ENCODE measurements at regions not wholly inside any gene's neighbourhood (a gene's known extent, or its start where the extent isn't known, plus 50 kb on each side); places are given as distances from the start of the nearest gene placed in this dataset.

DNA sequence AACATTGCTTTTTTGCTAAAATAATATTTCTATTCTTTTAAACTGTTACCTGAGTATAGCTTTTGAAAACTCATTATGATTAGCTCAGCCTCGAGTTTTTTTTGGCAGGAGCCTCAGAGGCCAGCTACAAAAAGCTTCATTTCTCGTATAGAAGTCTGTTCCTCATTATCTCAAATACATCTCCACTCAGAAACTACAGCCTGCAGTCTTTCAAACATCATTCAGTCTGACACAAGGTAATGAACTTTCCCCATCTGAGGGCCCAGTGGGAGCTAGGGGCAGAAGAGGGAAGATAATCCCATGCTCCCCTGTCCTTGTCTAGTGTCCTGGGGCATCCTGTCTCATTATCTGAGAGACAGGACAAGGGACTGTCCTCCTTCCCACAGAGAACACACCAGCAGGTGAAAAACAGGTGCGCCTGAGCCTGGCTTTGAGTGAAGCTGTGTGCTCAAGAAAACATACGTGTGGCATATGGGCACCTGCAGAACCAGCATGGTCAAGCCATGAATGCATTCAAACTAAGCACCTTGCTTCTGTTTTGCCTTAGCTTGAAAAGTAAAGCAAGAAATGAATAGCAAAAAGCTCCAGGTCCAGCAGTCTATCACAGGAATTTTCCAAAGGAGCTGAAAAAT lies 247.5 kb downstream of the MREG start:
- H3K4me1 Mint-ChIP-seq (ENCODE audit: low read depth) = no peaks in the 10 kb centered on the region
- H3K27ac Mint-ChIP-seq = no peak overlapping the region
- no peak for DNase-seq (ENCODE audit: low spot score)
- no peaks in the 10 kb centered on the region for H3K9me3 Mint-ChIP-seq
- intact Hi-C loops (cut with micrococcal nuclease) = no loop called here
- H3K36me3 Mint-ChIP-seq (ENCODE audit: low read depth) = no peaks in the 10 kb centered on the region
- no peak overlapping the region for H3K4me3 Mint-ChIP-seq
- peaks cover 3% of the 10 kb centered on the region for H3K27me3 Mint-ChIP-seq (ENCODE audit: insufficient read depth)

DNA sequence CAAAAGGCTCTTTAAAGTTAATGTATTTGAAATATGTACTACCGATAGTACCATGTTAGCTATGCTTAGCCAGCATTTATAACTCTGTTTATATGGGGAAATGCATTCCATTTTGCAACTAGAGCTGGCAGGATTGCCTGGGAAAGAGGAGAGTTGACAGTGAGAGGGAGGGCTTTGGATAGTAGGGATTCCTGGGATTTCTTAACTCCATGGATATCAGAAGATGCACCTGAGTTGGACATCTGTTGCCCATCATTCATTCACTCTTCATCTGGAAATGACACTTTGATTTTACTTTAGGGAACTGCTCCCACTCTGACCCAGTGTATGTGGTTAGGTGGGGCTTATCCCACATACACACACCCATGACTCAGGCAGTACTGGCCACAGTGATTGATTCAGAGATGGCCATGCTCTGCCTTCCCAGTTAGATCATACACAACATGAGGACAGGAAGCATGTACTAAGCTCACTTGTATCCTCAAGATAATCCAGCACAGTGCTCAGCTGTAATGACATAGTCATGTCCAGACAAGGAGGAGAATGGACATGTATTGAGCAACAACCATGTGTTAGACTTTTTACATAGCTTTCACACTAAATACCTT lies 248.8 kb downstream of the MREG start:
- intact Hi-C loops (cut with micrococcal nuclease) = no loop called here
- Mint-ChIP-seq H3K4me3 (no peak overlapping the region), H3K36me3 (ENCODE audit: low read depth) (no peaks in the 10 kb centered on the region), H3K9me3 (no peaks in the 10 kb centered on the region), H3K4me1 (ENCODE audit: low read depth) (no peaks in the 10 kb centered on the region), H3K27me3 (ENCODE audit: insufficient read depth) (peaks cover 1% of the 10 kb centered on the region), H3K27ac (no peak overlapping the region)
- DNase-seq (ENCODE audit: low spot score) = no peak

DNA sequence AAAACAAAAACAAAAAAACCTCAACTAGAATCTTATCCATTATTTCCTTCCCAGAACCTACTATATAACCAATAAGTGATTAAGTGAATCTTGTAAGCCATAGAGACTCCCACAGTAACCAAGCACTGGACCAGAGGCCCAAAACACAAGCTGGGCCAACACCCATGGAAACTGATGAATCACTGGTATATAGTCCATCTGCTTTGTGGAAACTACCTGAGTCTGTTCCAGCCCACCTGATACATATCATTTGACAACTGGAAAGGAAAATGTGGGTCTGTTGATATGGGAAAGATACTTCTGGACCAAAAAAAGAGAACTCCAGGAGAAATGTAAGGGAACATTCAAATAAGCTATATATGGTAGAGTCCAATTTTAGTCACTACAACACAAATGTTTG lies 252.8 kb downstream of the MREG start:
- Mint-ChIP-seq H3K27ac (no peak overlapping the region), H3K9me3 (no peaks in the 10 kb centered on the region), H3K4me1 (ENCODE audit: low read depth) (no peaks in the 10 kb centered on the region), H3K4me3 (no peak overlapping the region), H3K27me3 (ENCODE audit: insufficient read depth) (no peaks in the 10 kb centered on the region), H3K36me3 (ENCODE audit: low read depth) (no peaks in the 10 kb centered on the region)
- intact Hi-C loops (cut with micrococcal nuclease) = no loop called here
- DNase-seq (ENCODE audit: low spot score) = no peak

DNA sequence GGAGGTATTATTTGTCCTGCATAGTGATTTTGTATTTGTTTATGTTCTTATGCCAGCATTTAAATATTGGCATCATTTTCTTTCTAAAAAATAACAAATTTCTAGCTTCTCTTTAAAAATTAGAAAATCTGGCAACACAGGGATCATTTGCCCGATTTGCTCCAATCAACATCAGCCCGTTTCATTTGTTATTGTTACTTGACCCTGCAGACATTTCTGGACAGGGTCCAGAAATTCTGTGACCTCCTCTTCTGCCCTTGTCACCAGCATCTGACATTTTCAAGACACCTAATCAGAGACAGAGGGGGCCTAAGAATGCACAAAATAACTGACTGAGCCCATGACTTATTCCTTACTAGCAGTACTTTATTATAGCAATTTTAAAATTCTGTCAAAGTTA lies 253.3 kb downstream of the MREG start:
- Mint-ChIP-seq H3K27me3 (ENCODE audit: insufficient read depth) (no peaks in the 10 kb centered on the region), H3K9me3 (no peaks in the 10 kb centered on the region), H3K36me3 (ENCODE audit: low read depth) (no peaks in the 10 kb centered on the region), H3K27ac (no peak overlapping the region), H3K4me1 (ENCODE audit: low read depth) (no peaks in the 10 kb centered on the region), H3K4me3 (no peak overlapping the region)
- no peak for DNase-seq (ENCODE audit: low spot score)
- intact Hi-C loops (cut with micrococcal nuclease) = no loop called here

DNA sequence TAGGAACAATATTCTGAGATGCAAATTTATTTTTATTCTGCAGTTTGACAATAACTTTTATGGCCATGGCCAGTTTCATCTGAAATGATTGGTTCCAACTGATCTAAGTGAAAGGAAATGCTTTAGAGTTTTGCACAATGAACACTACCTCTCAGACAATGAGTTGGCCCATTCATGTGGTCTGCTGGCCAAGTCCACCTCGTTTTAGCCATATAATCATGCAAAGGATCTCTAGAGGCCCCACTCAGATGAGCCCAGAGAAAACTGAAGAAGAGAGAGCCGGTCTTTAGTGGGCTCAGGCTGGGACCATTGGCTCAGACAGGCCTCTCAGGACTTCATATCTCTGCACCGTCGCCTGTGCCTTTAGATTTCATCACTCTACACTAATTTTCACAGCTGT lies 254.7 kb downstream of the MREG start:
- H3K4me1 Mint-ChIP-seq (ENCODE audit: low read depth) = no peaks in the 10 kb centered on the region
- H3K27ac Mint-ChIP-seq = no peak overlapping the region
- H3K27me3 Mint-ChIP-seq (ENCODE audit: insufficient read depth) = no peaks in the 10 kb centered on the region
- no peaks in the 10 kb centered on the region for H3K9me3 Mint-ChIP-seq
- no peak for DNase-seq (ENCODE audit: low spot score)
- no peaks in the 10 kb centered on the region for H3K36me3 Mint-ChIP-seq (ENCODE audit: low read depth)
- intact Hi-C loops (cut with micrococcal nuclease) = no loop called here
- no peak overlapping the region for H3K4me3 Mint-ChIP-seq

DNA sequence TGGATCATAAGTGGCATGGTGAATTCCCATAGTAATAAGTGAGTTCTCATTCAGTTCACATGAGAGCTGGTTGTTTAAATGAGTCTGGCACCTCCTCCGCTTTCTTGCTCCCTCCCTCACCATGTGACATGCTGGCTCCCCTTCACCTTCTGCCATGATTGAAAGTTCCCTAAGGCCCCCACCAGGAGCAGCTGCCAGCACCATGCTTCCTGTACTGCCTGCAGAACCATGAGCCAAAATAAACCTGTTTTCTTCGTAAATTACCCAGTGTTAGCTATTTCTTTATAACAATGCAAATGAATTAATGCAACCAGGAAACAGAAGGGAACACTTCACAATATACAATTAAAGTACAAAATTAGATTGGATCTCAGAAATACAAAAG lies 257.0 kb downstream of the MREG start:
- DNase-seq (ENCODE audit: low spot score) = no peak
- Mint-ChIP-seq H3K27ac (no peak overlapping the region), H3K9me3 (no peaks in the 10 kb centered on the region), H3K36me3 (ENCODE audit: low read depth) (no peaks in the 10 kb centered on the region), H3K4me1 (ENCODE audit: low read depth) (peaks cover 1% of the 10 kb centered on the region), H3K4me3 (no peak overlapping the region), H3K27me3 (ENCODE audit: insufficient read depth) (no peaks in the 10 kb centered on the region)
- intact Hi-C loops (cut with micrococcal nuclease) = no loop called here

DNA sequence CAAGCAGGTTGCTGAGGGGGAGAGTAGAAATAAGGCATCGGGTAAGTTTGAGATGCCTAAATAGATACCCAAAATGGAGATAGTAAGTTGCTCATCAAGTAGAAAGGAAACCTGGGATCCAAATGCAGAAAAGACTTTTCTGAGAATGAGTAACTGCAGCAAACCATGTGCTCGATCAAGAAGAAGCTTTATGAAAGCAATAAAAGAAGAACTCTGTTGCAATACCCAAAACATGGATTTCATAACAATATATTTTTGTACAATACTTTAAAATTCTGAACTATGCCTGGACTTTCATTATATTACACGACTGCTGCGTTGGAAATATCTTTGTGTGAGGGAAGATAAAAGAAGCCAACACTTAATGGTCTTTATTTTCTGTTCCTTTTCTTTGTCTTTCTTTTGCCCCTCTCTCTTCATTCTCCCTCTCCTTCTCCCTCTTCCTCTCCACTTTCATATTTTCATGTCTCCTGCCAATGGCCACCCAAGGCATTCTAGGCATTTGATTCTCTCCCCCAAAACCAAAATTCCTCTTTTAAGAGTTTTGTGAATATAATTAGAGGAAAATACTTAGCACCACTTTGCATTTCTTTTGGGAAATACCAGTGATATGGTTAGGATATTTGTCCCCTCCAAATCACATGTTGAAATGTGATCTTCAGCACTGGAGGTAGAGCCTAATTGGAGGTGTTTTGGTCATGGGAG lies 257.6 kb downstream of the MREG start:
- Mint-ChIP-seq H3K27me3 (ENCODE audit: insufficient read depth) (no peaks in the 10 kb centered on the region), H3K4me3 (no peak overlapping the region), H3K27ac (no peak overlapping the region)

DNA sequence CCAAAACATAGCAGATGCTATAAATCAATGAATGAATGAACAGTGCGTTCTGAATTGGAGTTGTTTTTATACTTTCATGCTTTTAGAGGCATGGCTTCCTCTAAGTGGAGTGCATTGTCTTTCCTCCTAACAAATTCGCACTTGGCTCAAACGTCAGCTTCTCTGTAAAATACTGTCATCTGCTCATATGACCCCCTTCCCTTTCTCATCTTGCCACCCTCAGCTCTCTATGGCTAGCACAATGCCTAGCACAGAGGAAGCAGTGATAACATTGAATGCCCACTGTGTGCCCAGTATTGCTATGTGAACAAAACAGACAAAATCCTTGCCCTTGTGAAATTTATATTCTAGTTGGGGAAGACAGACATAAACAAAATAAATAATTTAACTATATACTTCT lies 258.8 kb downstream of the MREG start:
- H3K4me3 Mint-ChIP-seq = no peak overlapping the region
- no peak overlapping the region for H3K27ac Mint-ChIP-seq
- no peaks in the 10 kb centered on the region for H3K27me3 Mint-ChIP-seq (ENCODE audit: insufficient read depth)
- H3K4me1 Mint-ChIP-seq (ENCODE audit: low read depth) = peaks cover 19% of the 10 kb centered on the region
- intact Hi-C loops (cut with micrococcal nuclease) = no loop called here
- no peak for DNase-seq (ENCODE audit: low spot score)
- H3K36me3 Mint-ChIP-seq (ENCODE audit: low read depth) = no peaks in the 10 kb centered on the region
- no peaks in the 10 kb centered on the region for H3K9me3 Mint-ChIP-seq

More for the DNA sequence above, 257.6 kb downstream of the MREG start:
- H3K4me1 Mint-ChIP-seq (ENCODE audit: low read depth) = peaks cover 7% of the 10 kb centered on the region
- intact Hi-C loops (cut with micrococcal nuclease) = no loop called here
- H3K36me3 Mint-ChIP-seq (ENCODE audit: low read depth) = no peaks in the 10 kb centered on the region
- DNase-seq (ENCODE audit: low spot score) = no peak
- H3K9me3 Mint-ChIP-seq = no peaks in the 10 kb centered on the region

DNA sequence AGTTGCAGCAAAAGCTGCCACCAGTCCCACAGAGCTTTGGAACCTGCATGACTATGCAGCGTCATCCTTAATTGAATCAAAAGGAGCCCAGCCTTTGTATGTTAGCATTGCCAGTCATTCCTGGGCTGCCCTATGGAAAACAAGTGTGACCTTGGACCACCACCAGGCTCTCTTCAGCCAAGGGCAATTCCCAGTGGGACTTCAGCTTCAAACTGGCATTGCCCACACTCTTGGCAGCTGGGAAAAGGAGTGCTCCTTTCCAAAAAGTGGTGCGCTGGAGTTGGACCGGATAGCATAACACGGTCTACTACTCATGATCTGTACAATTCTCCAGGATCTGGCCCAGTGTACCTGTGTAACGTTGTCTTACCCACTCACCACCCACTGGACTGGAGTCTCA lies 259.5 kb downstream of the MREG start:
- intact Hi-C loops (cut with micrococcal nuclease) = no loop called here
- Mint-ChIP-seq H3K27me3 (ENCODE audit: insufficient read depth) (no peaks in the 10 kb centered on the region), H3K4me3 (no peak overlapping the region), H3K36me3 (ENCODE audit: low read depth) (no peaks in the 10 kb centered on the region), H3K9me3 (no peaks in the 10 kb centered on the region), H3K27ac (no peak overlapping the region), H3K4me1 (ENCODE audit: low read depth) (peaks cover 19% of the 10 kb centered on the region)
- DNase-seq (ENCODE audit: low spot score) = no peak

DNA sequence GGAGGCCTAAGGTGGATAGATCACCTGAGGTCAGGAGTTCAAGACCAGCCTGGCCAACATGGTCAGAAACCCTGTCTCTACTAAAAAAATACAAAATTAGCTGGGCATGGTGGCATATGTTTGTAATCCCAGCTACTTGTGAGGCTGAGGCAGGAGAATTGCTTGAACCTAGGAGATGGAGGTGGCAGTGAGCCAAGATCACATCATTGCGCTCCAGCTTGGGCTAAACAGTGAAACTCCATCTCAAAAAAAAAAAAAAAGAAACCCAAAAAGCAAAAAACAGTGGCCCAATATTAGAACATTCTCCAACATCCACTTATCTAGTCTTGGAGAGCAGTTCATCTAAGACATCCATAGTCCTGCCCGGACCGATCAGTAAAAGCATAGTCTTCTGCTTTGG lies 260.4 kb downstream of the MREG start:
- H3K4me1 Mint-ChIP-seq (ENCODE audit: low read depth) = peaks cover 19% of the 10 kb centered on the region
- no peak overlapping the region for H3K4me3 Mint-ChIP-seq
- H3K27ac Mint-ChIP-seq = no peak overlapping the region
- no peaks in the 10 kb centered on the region for H3K9me3 Mint-ChIP-seq
- DNase-seq (ENCODE audit: low spot score) = no peak
- no peaks in the 10 kb centered on the region for H3K27me3 Mint-ChIP-seq (ENCODE audit: insufficient read depth)
- no peaks in the 10 kb centered on the region for H3K36me3 Mint-ChIP-seq (ENCODE audit: low read depth)
- intact Hi-C loops (cut with micrococcal nuclease) = no loop called here

DNA sequence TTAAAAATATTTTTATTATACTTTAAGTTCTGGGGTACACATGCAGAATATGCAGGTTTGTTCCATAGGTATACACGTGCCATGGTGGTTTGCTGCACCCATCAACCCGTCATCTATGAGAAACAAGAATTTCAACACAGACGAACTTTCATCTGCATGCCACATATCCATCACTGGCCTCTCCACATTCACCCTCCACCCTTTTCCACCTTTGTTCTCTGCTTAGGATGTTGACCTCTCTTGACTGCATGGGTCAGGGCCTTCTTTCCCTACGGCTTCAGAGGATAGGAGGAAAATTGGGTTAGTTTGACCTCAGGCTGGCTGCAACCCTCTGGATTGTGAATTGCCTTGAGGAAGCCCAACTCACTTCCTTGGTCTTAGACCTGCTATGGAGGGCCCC lies 260.9 kb downstream of the MREG start:
- intact Hi-C loops (cut with micrococcal nuclease) = no loop called here
- no peak for DNase-seq (ENCODE audit: low spot score)
- Mint-ChIP-seq H3K9me3 (no peaks in the 10 kb centered on the region), H3K36me3 (ENCODE audit: low read depth) (no peaks in the 10 kb centered on the region), H3K27ac (no peak overlapping the region), H3K4me3 (no peak overlapping the region), H3K27me3 (ENCODE audit: insufficient read depth) (no peaks in the 10 kb centered on the region), H3K4me1 (ENCODE audit: low read depth) (peaks cover 19% of the 10 kb centered on the region)

DNA sequence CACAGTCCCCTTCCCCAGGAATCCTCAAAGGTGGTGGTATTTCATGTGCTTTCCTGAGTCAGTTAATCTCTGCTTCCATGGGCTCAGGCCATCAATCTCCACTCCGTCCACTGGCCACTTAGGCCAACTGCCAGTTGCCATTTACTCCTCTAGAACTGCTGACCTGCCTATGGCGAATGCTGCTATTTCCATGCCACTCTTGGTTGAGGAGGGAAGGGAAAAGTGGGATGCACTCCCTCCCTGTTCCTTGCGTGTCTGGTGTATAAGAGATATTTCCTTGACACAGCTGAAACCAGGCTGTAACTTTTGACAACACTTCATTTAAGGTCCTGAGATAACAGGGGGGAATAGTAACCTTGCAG lies 261.5 kb downstream of the MREG start:
- intact Hi-C loops (cut with micrococcal nuclease) = no loop called here
- H3K27ac Mint-ChIP-seq = no peak overlapping the region
- H3K4me3 Mint-ChIP-seq = no peak overlapping the region
- no peaks in the 10 kb centered on the region for H3K9me3 Mint-ChIP-seq
- no peak for DNase-seq (ENCODE audit: low spot score)
- no peaks in the 10 kb centered on the region for H3K27me3 Mint-ChIP-seq (ENCODE audit: insufficient read depth)
- H3K4me1 Mint-ChIP-seq (ENCODE audit: low read depth) = peaks cover 19% of the 10 kb centered on the region
- no peaks in the 10 kb centered on the region for H3K36me3 Mint-ChIP-seq (ENCODE audit: low read depth)

DNA sequence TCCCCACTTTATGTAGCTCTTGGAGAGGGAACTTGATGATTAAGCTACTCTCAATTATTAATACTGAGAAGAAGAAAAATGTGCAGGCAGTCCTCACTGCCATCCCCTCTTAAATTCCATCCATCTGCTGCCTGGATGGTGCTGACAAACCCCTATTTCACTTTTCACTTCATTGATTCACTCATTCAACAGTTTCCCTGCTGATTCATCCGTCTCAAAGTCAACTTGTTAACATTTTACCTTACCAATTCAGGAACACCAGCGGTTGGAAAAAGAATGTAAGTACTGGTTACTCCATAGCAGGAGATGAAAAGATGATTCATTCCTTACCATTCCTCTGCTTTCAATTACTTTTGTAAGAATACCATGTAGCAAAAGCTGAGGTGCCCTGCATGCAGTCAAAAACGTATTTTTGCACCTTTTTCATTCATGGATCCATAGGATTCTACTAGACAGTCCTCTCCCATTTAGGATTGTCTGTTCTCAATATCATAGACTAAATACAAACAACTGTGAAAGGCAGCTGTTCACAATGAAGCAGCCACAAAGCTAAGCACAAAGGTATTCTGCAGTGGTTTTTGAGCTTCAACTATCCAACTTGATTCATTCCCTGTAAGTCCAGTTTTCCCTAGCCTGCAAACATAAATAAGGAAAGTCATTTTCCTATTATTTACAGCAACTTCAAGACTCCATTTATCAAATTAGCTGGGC lies 262.0 kb downstream of the MREG start:
- Mint-ChIP-seq H3K4me3 (no peak overlapping the region), H3K9me3 (no peaks in the 10 kb centered on the region), H3K36me3 (ENCODE audit: low read depth) (no peaks in the 10 kb centered on the region), H3K4me1 (ENCODE audit: low read depth) (peaks cover 19% of the 10 kb centered on the region), H3K27ac (no peak overlapping the region), H3K27me3 (ENCODE audit: insufficient read depth) (no peaks in the 10 kb centered on the region)
- intact Hi-C loops (cut with micrococcal nuclease) = no loop called here
- no peak for DNase-seq (ENCODE audit: low spot score)

All from activated T-helper 1 cell treated with anti-CD3 and anti-CD28 coated beads, Interleukin-12 subunit alpha, Interleukin-12 subunit beta, Interleukin-2, Interleukin-4 antibody, amounts not matched to agents 30 ng/mL and 10 ng/mL and 1 ng/mL, durations not matched to agents 14 hours and 24 hours and 36 hours (primary cell).